H1 (cell line): ENCODE measurements at regions not wholly inside any gene's neighbourhood (a gene's known extent, or its start where the extent isn't known, plus 50 kb on each side); places are given as distances from the start of the nearest gene placed in this dataset.

Experiments
- CTCF ChIA-PET: fragments of 300-600 bp; sonication (Branson Sonifier 250); formaldehyde crosslinking; loops from one replicate; lab custom pipeline; 2021; ENCODE audit not compliant: partially characterized antibody; lab: Charles Lee
- POLR2A ChIA-PET: fragments of 300-600 bp; sonication (Branson Sonifier 250); formaldehyde crosslinking; loops from one replicate; lab custom pipeline; 2021; ENCODE audit warnings: inconsistent platforms; ENCODE audit not compliant: partially characterized antibody; lab: Charles Lee
- DNase-seq, 2 experiments: peaks; one replicate each; pipeline versions ENCODE4 v3.0.0 to v3.0.0-alpha.2; 2010 to 2022; ENCODE audit warnings: low spot score in 2 of 2, low read depth in 1 of 2, mixed read lengths in 1 of 2
- FAIRE-seq: peaks from 2 replicates; lab custom pipeline; 2011; peaks lifted over from hg19 to GRCh38; lab: Jason Lieb, UNC
- H2AFZ ChIP-seq: 2 replicates; pipeline ENCODE4 v1.8.1; 2012; ENCODE audit warnings: low read length, inconsistent platforms
- H2AK5ac ChIP-seq: 2 replicates; pipeline ENCODE4 v1.6.1; 2013; ENCODE audit warnings: low read depth, low read length
- H2BK120ac ChIP-seq: replicated peaks from 2 replicates; pipeline ENCODE3; 2013; ENCODE audit warnings: low read depth, low read length, inconsistent platforms
- H2BK12ac ChIP-seq: 2 replicates; pipeline ENCODE4 v1.6.1; 2013; ENCODE audit warnings: low read depth, low read length
- H2BK15ac ChIP-seq: 2 replicates; pipeline ENCODE4 v1.6.1; 2013; ENCODE audit warnings: low read length
- H2BK20ac ChIP-seq: 2 replicates; pipeline ENCODE4 v1.6.1; 2013; ENCODE audit warnings: low read length
- H2BK5ac ChIP-seq: 2 replicates; pipeline ENCODE4 v1.6.1; 2013; ENCODE audit warnings: low read depth, low read length
- H3K14ac ChIP-seq: 2 replicates; pipeline ENCODE4 v1.6.1; 2013; ENCODE audit warnings: inconsistent platforms; ENCODE audit not compliant: insufficient read length
- H3K18ac ChIP-seq: 2 replicates; pipeline ENCODE4 v1.6.1; 2013; ENCODE audit warnings: low read length; ENCODE audit errors: extremely low read depth
- H3K23ac ChIP-seq: 2 replicates; pipeline ENCODE4 v1.6.1; 2013; ENCODE audit warnings: inconsistent platforms; ENCODE audit not compliant: insufficient read length
- H3K23me2 ChIP-seq: 2 replicates; pipeline ENCODE4 v1.6.1; 2013; ENCODE audit warnings: low read depth, low read length
- H3K27ac ChIP-seq: 2 replicates; pipeline ENCODE4 v1.6.1; 2011; ENCODE audit warnings: low read depth, low read length, inconsistent platforms
- H3K27me3 ChIP-seq, 4 experiments: replicated peaks in 1 of 4; 1 replicate in 1 of 4; 2 replicates in 3 of 4; pipeline versions ENCODE4 v1.6.1 to v1.8.1; 2011 to 2013; ENCODE audit warnings: low read length in 3 of 4, mild to moderate bottlenecking in 3 of 4, inconsistent platforms in 2 of 4, mixed read lengths in 2 of 4, moderate library complexity in 1 of 4; ENCODE audit not compliant: control insufficient read depth in 3 of 4, insufficient read depth in 3 of 4; ENCODE audit errors: extremely low read depth in 1 of 4
- H3K36me3 ChIP-seq, 4 experiments: 2 replicates each; pipeline versions ENCODE4 v1.6.1 to v1.8.1; 2011 to 2013; ENCODE audit warnings: mild to moderate bottlenecking in 4 of 4, low read length in 3 of 4, moderate library complexity in 2 of 4, control low read depth in 1 of 4, inconsistent platforms in 1 of 4; ENCODE audit not compliant: insufficient read depth in 4 of 4, control insufficient read depth in 2 of 4
- H3K4ac ChIP-seq: replicated peaks from 2 replicates; pipeline ENCODE3; 2013; ENCODE audit warnings: low read length, low read depth, mixed read lengths, inconsistent platforms; ENCODE audit not compliant: insufficient read length
- H3K4me1 ChIP-seq, 4 experiments: replicated peaks in 1 of 4; 1 replicate in 1 of 4; 2 replicates in 3 of 4; pipeline versions ENCODE4 v1.6.1 to v1.8.1; 2011 to 2013; ENCODE audit warnings: low read length in 3 of 4, inconsistent platforms in 2 of 4, mixed read lengths in 1 of 4; ENCODE audit not compliant: insufficient read depth in 4 of 4, control insufficient read depth in 3 of 4
- H3K4me2 ChIP-seq, 2 experiments: 2 replicates each; pipeline versions ENCODE4 v1.6.1 to v1.8.1; 2011 to 2013; ENCODE audit warnings: low read depth in 2 of 2, low read length in 2 of 2, control low read depth in 1 of 2, inconsistent platforms in 1 of 2, mild to moderate bottlenecking in 1 of 2; ENCODE audit not compliant: insufficient read depth in 1 of 2
- H3K4me3 ChIP-seq, 4 experiments: fragments of 200-600, 300-600 bp in 1 of 4; sonication (generic), shearing (Covaris generic), sonication (Bioruptor Twin) in 1 of 4; 2 replicates each; pipeline versions ENCODE4 v1.5.1 to v1.8.1; 2011 to 2016; ENCODE audit warnings: low read length in 4 of 4, low read depth in 3 of 4, control low read depth in 2 of 4, inconsistent platforms in 2 of 4, mild to moderate bottlenecking in 2 of 4, mixed read lengths in 1 of 4, moderate library complexity in 1 of 4; ENCODE audit not compliant: insufficient read depth in 2 of 4; ENCODE audit errors: extremely low read depth in 1 of 4
- H3K56ac ChIP-seq: replicated peaks from 2 replicates; pipeline ENCODE3; 2013; ENCODE audit warnings: low read depth, mild to moderate bottlenecking, mixed read lengths, low read length, inconsistent platforms; ENCODE audit not compliant: insufficient read length
- H3K79me1 ChIP-seq: 2 replicates; pipeline ENCODE4 v1.6.1; 2013; ENCODE audit warnings: low read depth, low read length, control low read depth
- H3K79me2 ChIP-seq, 2 experiments: 2 replicates each; pipeline versions ENCODE4 v1.6.1 to v1.8.1; 2012 to 2013; ENCODE audit warnings: low read length in 2 of 2, mild to moderate bottlenecking in 2 of 2, inconsistent platforms in 1 of 2; ENCODE audit not compliant: insufficient read depth in 2 of 2, control insufficient read depth in 1 of 2
- H3K9ac ChIP-seq, 4 experiments: replicated peaks in 1 of 4; 1 replicate in 1 of 4; 2 replicates in 3 of 4; pipeline versions ENCODE4 v1.6.1 to v1.8.1; 2011 to 2013; ENCODE audit warnings: low read depth in 3 of 4, low read length in 3 of 4, control low read depth in 2 of 4, mild to moderate bottlenecking in 2 of 4, moderate library complexity in 2 of 4, inconsistent platforms in 1 of 4; ENCODE audit errors: extremely low read depth in 1 of 4
- H3K9me3 ChIP-seq, 2 experiments: 2 replicates each; pipeline versions ENCODE4 v1.6.1 to v1.8.1; 2012 to 2013; ENCODE audit warnings: mild to moderate bottlenecking in 2 of 2, moderate library complexity in 2 of 2, control low read depth in 1 of 2, inconsistent platforms in 1 of 2, low read depth in 1 of 2, low read length in 1 of 2, mixed read lengths in 1 of 2; ENCODE audit not compliant: insufficient read depth in 2 of 2
- H4K20me1 ChIP-seq, 2 experiments: replicated peaks in 1 of 2; 2 replicates each; pipeline versions ENCODE3 to v1.8.1; 2011 to 2013; ENCODE audit warnings: inconsistent platforms in 2 of 2, low read length in 2 of 2, mild to moderate bottlenecking in 1 of 2; ENCODE audit not compliant: insufficient read depth in 2 of 2, control insufficient read depth in 1 of 2
- H4K5ac ChIP-seq: 2 replicates; pipeline ENCODE4 v1.6.1; 2013; ENCODE audit warnings: low read length, low read depth, mixed read lengths, inconsistent platforms; ENCODE audit not compliant: insufficient read length
- H4K8ac ChIP-seq: 2 replicates; pipeline ENCODE4 v1.8.0; 2013; ENCODE audit warnings: mild to moderate bottlenecking, moderate library complexity, low read length, inconsistent platforms; ENCODE audit not compliant: insufficient read depth; ENCODE audit errors: extremely low read depth
- H4K91ac ChIP-seq: replicated peaks from 2 replicates; pipeline ENCODE3; 2013; ENCODE audit warnings: low read length, mixed read lengths, inconsistent platforms; ENCODE audit not compliant: insufficient read length
- ASH2L ChIP-seq: fragments of 200-600, 300-600 bp; sonication (generic); IDR thresholded peaks from one replicate; pipeline ENCODE4 v1.7.1; 2017; ENCODE audit warnings: low read length
- BCL11A ChIP-seq, 2 experiments: IDR thresholded peaks; one replicate each; pipeline ENCODE4 v1.6.1; 2011; ENCODE audit warnings: low read depth in 2 of 2, low read length in 2 of 2, mild to moderate bottlenecking in 2 of 2
- GABPA ChIP-seq: IDR thresholded peaks from 2 replicates; pipeline ENCODE4 v1.6.1; 2011; ENCODE audit warnings: mild to moderate bottlenecking, low read length, moderate library complexity, borderline replicate concordance; ENCODE audit not compliant: insufficient read depth
- KDM1A ChIP-seq: fragments of 200-600, 300-600 bp; sonication (generic); IDR thresholded peaks from 2 replicates; pipeline ENCODE4 v1.7.1; 2016; ENCODE audit warnings: mild to moderate bottlenecking, low read length, borderline replicate concordance
- POLR2A ChIP-seq, 2 experiments: IDR thresholded peaks; 1 replicate in 1 of 2; 2 replicates in 1 of 2; pipeline ENCODE4 v1.6.1; 2011; ENCODE audit warnings: low read depth in 2 of 2, low read length in 2 of 2, mild to moderate bottlenecking in 2 of 2; ENCODE audit errors: control extremely low read depth in 1 of 2
- POU5F1 ChIP-seq: IDR thresholded peaks from 2 replicates; pipeline ENCODE4 v1.6.1; 2011; ENCODE audit warnings: low read depth, mild to moderate bottlenecking, low read length, moderate library complexity
- SIRT6 ChIP-seq: IDR thresholded peaks from one replicate; pipeline ENCODE4 v1.7.1; 2012; ENCODE audit warnings: low read length, inconsistent platforms
- SRF ChIP-seq: IDR thresholded peaks from 2 replicates; pipeline ENCODE4 v1.6.1; 2011; ENCODE audit warnings: mild to moderate bottlenecking, low read depth, low read length, moderate library complexity
- TAF1 ChIP-seq: IDR thresholded peaks from 2 replicates; pipeline ENCODE4 v1.6.1; 2011; ENCODE audit warnings: mild to moderate bottlenecking, low read depth, low read length
- WGBS, 2 experiments: shearing (Covaris generic) in 1 of 2; methylation state at CpG; one replicate each; pipeline versions ENCODE4 v1.1.6 to v1.1.7; 2013 to 2015; ENCODE audit warnings: low lambda C conversion rate in 2 of 2, mixed read lengths in 2 of 2, inconsistent platforms in 1 of 2, low coverage in 1 of 2, missing lambda C conversion rate in 1 of 2; ENCODE audit not compliant: insufficient replicate concordance in 2 of 2, insufficient coverage in 1 of 2, insufficient read length in 1 of 2; ENCODE audit errors: extremely low coverage in 1 of 2, missing lambda C conversion rate in 1 of 2; 5-methylcytosine and 5-hydroxymethylcytosine counted together

GRCh38 chr14:34234258-34234657 lies 227.8 kb downstream of the SPTSSA start:
- Histone ChIP-seq H3K14ac (no peak overlapping the region), H4K8ac (no peak overlapping the region), H3K4me3 (no peak overlapping the region), H3K4me1 (no peaks in the 10 kb centered on the region), H2BK12ac (no peak overlapping the region), H4K91ac (no peak overlapping the region), H2AFZ (no peak overlapping the region), H2BK20ac (no peak overlapping the region), H3K27ac (no peak overlapping the region), H4K20me1 (no peaks in the 10 kb centered on the region), H2BK15ac (no peak overlapping the region), H2BK5ac (no peak overlapping the region), H3K27me3 (no peaks in the 10 kb centered on the region), H3K23me2 (no peaks in the 10 kb centered on the region), H3K18ac (no peak overlapping the region), H3K4me2 (no peak overlapping the region), H3K4ac (no peak overlapping the region), H3K56ac (no peak overlapping the region), H3K9ac (no peak overlapping the region), H3K36me3 (no peaks in the 10 kb centered on the region), H4K5ac (no peak overlapping the region), H3K9me3 (no peaks in the 10 kb centered on the region), H2AK5ac (no peak overlapping the region), H2BK120ac (no peak overlapping the region), H3K79me1 (no peaks in the 10 kb centered on the region), H3K79me2 (no peaks in the 10 kb centered on the region), H3K23ac (no peak overlapping the region)
- FAIRE-seq: no peak
- TF ChIP-seq SRF (no peak), KDM1A (no peak), SIRT6 (no peak), ASH2L (no peak), TAF1 (no peak), BCL11A (IDR thresholded peaks at IDR 0.05; ENCODE audit: low read depth in 2 of 2, low read length in 2 of 2) (no peak), POLR2A (IDR thresholded peaks at IDR 0.05; ENCODE audit: control extremely low read depth in 1 of 2, low read depth in 2 of 2, low read length in 2 of 2) (no peak), GABPA (no peak), POU5F1 (no peak)
- WGBS, 2 experiments: 95% methylated on average over 2 of the region's 2 CpGs; no CpG with 5 or more reads in 1 of the 2 experiments
- DNase-seq: no peak
- ChIA-PET POLR2A (no interaction called here), CTCF (no interaction called here)
